ENCODE measurements at regions not wholly inside any gene's neighbourhood (a gene's known extent, or its start where the extent isn't known, plus 50 kb on each side); places are given as distances from the start of the nearest gene placed in this dataset.

DNA sequence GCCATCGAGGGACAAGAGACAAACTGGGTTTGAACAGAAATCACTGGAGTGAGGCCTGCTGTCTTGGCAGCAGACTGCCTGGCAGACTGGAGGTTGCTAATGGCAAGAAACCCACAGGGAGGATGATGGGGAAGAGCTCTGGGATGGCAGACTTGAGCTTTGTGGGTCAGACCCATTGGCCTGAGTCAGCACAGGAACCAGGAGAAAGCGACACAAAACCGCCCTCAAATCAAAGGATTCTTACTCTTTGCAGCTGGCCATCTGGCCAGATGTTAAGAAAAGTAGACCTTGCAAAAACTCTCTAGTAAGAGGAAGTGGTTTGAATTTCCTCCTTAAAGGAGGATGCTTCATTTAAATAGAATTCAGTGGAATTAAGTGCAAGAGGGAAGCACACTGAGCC is 195.2 kb upstream of the JUN start:
- TF ChIP-seq EP300 (conservative IDR thresholded peaks at IDR 0.05; ENCODE audit: poor library complexity, severe bottlenecking) = no peak
- no peak for TF ChIP-seq RAD21 (conservative IDR thresholded peaks at IDR 0.05)
- TF ChIP-seq EZH2 (IDR thresholded peaks at IDR 0.05; ENCODE audit: borderline replicate concordance, insufficient read depth, low read length, poor library complexity, severe bottlenecking) = no peak
- TF ChIP-seq, protein P1, sequence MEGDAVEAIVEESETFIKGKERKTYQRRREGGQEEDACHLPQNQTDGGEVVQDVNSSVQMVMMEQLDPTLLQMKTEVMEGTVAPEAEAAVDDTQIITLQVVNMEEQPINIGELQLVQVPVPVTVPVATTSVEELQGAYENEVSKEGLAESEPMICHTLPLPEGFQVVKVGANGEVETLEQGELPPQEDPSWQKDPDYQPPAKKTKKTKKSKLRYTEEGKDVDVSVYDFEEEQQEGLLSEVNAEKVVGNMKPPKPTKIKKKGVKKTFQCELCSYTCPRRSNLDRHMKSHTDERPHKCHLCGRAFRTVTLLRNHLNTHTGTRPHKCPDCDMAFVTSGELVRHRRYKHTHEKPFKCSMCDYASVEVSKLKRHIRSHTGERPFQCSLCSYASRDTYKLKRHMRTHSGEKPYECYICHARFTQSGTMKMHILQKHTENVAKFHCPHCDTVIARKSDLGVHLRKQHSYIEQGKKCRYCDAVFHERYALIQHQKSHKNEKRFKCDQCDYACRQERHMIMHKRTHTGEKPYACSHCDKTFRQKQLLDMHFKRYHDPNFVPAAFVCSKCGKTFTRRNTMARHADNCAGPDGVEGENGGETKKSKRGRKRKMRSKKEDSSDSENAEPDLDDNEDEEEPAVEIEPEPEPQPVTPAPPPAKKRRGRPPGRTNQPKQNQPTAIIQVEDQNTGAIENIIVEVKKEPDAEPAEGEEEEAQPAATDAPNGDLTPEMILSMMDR (IDR thresholded peaks at IDR 0.05; ENCODE audit: poor library complexity, severe bottlenecking) = no peak
- TF ChIP-seq POLR2AphosphoS5 (IDR thresholded peaks at IDR 0.05) = no peak
- TF ChIP-seq MXI1 (conservative IDR thresholded peaks at IDR 0.05; ENCODE audit: poor library complexity, severe bottlenecking) = no peak
- TF ChIP-seq, protein P2, sequence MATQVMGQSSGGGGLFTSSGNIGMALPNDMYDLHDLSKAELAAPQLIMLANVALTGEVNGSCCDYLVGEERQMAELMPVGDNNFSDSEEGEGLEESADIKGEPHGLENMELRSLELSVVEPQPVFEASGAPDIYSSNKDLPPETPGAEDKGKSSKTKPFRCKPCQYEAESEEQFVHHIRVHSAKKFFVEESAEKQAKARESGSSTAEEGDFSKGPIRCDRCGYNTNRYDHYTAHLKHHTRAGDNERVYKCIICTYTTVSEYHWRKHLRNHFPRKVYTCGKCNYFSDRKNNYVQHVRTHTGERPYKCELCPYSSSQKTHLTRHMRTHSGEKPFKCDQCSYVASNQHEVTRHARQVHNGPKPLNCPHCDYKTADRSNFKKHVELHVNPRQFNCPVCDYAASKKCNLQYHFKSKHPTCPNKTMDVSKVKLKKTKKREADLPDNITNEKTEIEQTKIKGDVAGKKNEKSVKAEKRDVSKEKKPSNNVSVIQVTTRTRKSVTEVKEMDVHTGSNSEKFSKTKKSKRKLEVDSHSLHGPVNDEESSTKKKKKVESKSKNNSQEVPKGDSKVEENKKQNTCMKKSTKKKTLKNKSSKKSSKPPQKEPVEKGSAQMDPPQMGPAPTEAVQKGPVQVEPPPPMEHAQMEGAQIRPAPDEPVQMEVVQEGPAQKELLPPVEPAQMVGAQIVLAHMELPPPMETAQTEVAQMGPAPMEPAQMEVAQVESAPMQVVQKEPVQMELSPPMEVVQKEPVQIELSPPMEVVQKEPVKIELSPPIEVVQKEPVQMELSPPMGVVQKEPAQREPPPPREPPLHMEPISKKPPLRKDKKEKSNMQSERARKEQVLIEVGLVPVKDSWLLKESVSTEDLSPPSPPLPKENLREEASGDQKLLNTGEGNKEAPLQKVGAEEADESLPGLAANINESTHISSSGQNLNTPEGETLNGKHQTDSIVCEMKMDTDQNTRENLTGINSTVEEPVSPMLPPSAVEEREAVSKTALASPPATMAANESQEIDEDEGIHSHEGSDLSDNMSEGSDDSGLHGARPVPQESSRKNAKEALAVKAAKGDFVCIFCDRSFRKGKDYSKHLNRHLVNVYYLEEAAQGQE (IDR thresholded peaks at IDR 0.05; ENCODE audit: borderline replicate concordance) = no peak
- TF ChIP-seq TAF1 (IDR thresholded peaks at IDR 0.05; ENCODE audit: low read depth) = no peak
- no peak for TF ChIP-seq SMC3 (conservative IDR thresholded peaks at IDR 0.05; ENCODE audit: poor library complexity)
